ENCODE measurements at regions not wholly inside any gene's neighbourhood (a gene's known extent, or its start where the extent isn't known, plus 50 kb on each side); places are given as distances from the start of the nearest gene placed in this dataset.

DNA sequence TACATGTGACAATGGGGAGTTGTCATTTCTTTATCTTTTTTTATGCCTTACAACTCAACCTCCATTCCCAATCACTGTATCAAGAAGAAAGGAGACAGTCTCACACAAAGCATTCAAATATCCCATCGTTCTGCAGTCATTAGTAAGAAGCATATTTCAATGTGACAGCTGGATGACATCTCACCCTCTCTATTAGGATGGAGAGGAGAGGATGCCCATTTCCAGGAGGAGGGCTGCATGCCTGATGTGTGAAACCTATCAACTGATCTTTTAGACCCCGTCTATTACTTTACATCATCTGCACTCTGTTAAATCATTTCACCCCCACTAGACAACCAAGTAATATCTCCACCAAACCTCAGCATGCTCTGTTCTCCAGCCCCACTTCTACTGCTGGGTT lies 292.7 kb upstream of the CHAC2 start:
- Histone ChIP-seq H3K27me3 (ENCODE audit: control insufficient read depth, insufficient read depth, low read length) (no peaks in the 10 kb centered on the region), H3K36me3 (ENCODE audit: control insufficient read depth, insufficient read depth, low read length) (no peaks in the 10 kb centered on the region), H3K4me3 (ENCODE audit: low read depth, low read length) (no peak overlapping the region)
- TF ChIP-seq, protein P1, sequence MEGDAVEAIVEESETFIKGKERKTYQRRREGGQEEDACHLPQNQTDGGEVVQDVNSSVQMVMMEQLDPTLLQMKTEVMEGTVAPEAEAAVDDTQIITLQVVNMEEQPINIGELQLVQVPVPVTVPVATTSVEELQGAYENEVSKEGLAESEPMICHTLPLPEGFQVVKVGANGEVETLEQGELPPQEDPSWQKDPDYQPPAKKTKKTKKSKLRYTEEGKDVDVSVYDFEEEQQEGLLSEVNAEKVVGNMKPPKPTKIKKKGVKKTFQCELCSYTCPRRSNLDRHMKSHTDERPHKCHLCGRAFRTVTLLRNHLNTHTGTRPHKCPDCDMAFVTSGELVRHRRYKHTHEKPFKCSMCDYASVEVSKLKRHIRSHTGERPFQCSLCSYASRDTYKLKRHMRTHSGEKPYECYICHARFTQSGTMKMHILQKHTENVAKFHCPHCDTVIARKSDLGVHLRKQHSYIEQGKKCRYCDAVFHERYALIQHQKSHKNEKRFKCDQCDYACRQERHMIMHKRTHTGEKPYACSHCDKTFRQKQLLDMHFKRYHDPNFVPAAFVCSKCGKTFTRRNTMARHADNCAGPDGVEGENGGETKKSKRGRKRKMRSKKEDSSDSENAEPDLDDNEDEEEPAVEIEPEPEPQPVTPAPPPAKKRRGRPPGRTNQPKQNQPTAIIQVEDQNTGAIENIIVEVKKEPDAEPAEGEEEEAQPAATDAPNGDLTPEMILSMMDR (IDR thresholded peaks at IDR 0.05; ENCODE audit: insufficient read depth, low read length, poor library complexity, severe bottlenecking) = no peak
- no peak for DNase-seq (ENCODE audit: low read depth)

- Histone ChIP-seq H3K27me3 (ENCODE audit: control insufficient read depth, insufficient read depth, low read length) (no peaks in the 10 kb centered on the region), H3K4me3 (ENCODE audit: low read depth, low read length) (no peak overlapping the region), H3K36me3 (ENCODE audit: control insufficient read depth, insufficient read depth, low read length) (no peaks in the 10 kb centered on the region)
- TF ChIP-seq, protein P1 (IDR thresholded peaks at IDR 0.05; ENCODE audit: insufficient read depth, low read length, poor library complexity, severe bottlenecking) = no peak
- DNase-seq (ENCODE audit: low read depth) = no peak
These were observed 293.8 kb upstream of the CHAC2 start for GRCh38 chr2:53473775-53474311.

DNA sequence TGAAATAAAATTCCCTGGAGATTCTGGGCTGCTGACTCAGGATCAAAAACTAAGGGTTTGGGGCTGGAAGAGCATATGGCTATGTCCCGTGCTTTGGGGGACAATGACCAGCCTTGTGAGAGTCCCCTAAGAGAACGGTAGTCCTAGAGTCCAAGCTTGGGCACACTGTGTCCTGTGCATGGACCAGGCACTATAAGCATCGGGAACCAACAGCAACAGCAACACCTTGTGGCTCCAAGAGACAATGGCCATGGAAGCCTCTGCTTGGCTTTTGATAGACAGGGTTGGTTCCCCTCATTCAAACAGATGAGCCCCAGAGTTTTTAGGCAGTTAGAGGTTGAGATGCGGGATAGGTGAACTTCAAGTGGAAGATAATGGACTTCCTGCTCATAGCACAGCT lies 294.4 kb upstream of the CHAC2 start:
- Histone ChIP-seq H3K27me3 (ENCODE audit: control insufficient read depth, insufficient read depth, low read length) (no peaks in the 10 kb centered on the region), H3K36me3 (ENCODE audit: control insufficient read depth, insufficient read depth, low read length) (no peaks in the 10 kb centered on the region), H3K4me3 (ENCODE audit: low read depth, low read length) (no peak overlapping the region)
- TF ChIP-seq, protein P1 (IDR thresholded peaks at IDR 0.05; ENCODE audit: insufficient read depth, low read length, poor library complexity, severe bottlenecking) = no peak
- DNase-seq (ENCODE audit: low read depth) = no peak

DNA sequence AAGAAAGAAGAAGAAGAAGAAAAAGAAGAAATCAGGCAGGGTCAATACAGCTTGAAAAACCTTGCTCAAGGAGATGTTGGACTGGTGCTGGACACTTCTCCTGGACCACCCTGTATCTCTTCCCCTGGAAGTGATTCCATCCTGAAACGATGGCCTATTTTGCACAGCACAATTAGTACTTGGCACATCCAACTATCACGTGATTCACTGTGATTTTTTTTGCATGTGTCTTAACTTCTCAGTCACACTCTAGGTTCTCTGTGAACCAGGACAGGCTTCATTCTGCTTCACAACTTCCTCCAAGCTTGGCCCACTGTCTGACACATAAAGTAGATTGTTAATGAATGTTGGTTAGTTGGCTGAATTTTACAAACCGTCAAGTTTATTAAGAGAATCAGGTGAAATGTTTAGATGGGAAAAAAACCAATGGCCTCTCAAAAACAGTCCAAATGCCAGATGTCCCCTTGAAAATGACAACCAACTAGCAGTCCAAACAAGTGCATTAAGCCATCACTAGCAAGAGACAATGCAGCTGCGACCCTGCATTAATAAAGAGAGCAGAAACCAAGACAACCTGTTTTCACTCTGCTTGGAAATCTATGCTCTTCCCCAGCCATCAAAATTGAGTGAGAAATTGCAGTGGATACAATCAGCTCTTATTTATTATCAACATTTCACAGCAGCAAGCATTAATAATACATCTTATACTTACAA lies 300.0 kb upstream of the CHAC2 start:
- no peak for DNase-seq (ENCODE audit: low read depth)
- TF ChIP-seq, protein P1 (IDR thresholded peaks at IDR 0.05; ENCODE audit: insufficient read depth, low read length, poor library complexity, severe bottlenecking) = no peak

GRCh38 chr2:53463806-53464726 lies 303.5 kb upstream of the CHAC2 start:
- TF ChIP-seq, protein P1 (IDR thresholded peaks at IDR 0.05; ENCODE audit: insufficient read depth, low read length, poor library complexity, severe bottlenecking) = no peak
- Histone ChIP-seq H3K36me3 (ENCODE audit: control insufficient read depth, insufficient read depth, low read length) (no peaks in the 10 kb centered on the region), H3K4me3 (ENCODE audit: low read depth, low read length) (no peak overlapping the region), H3K27me3 (ENCODE audit: control insufficient read depth, insufficient read depth, low read length) (no peaks in the 10 kb centered on the region)
- no peak for DNase-seq (ENCODE audit: low read depth)

More for the DNA sequence above, 300.0 kb upstream of the CHAC2 start:
- H3K27me3 ChIP-seq (ENCODE audit: control insufficient read depth, insufficient read depth, low read length) = no peaks in the 10 kb centered on the region
- H3K36me3 ChIP-seq (ENCODE audit: control insufficient read depth, insufficient read depth, low read length) = no peaks in the 10 kb centered on the region
- H3K4me3 ChIP-seq (ENCODE audit: low read depth, low read length) = no peak overlapping the region
